EH (cell line): ENCODE measurements at regions not wholly inside any gene's neighbourhood (a gene's known extent, or its start where the extent isn't known, plus 50 kb on each side); places are given as distances from the start of the nearest gene placed in this dataset.

Experiments
- DNase-seq: peaks from one replicate; pipeline ENCODE4 v3.0.0-alpha.2; 2015; ENCODE audit warnings: low read depth

DNA sequence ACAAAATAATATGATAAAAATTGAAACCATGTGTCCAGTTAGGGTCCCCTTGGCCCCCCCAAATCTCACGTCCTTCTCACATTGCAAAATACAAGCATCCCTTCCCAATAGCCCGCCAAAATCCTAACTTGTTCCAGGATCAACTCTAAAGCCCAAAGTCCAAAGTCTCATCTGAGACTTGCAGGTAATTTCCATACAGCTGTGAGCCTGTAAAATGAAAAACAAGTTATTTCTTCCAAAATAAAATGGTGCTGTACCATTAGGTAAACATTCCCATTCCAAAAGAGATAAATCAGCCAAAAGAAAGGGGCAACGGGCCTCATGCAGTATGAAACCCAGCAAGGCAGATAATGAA lies 51.0 kb upstream of the COBL start:
- DNase-seq: no peak

DNA sequence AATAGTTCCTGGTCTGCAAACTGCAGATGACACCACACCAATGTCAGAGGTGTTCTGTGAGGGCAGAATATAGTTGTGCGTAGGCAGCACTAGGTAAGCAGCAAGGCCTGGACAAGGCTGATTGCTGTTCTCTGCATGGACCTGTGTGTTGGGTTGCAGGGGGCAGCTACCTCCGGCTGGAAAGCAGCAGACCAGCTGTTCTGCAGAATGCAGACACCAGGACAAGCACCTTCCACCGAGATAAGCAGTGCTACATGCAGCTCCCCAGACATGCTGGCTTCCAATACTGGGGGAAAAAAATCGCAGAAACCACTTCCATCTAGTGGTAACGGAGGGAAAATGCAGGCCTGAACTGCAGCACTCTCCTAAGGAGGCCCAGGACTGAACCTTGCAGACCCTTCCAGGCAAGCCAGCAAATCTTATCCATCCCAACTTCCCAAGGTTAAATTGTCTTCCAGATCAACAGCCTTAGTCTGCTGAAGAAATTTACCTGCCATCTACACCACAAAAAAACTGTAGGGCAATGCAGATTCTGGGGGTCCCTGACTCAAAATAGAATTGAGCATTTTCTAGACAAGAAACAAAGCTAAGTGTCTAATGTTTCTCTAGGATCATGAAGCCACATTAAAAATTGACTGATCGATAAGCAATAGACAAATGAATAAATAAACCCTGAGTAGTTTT lies 50.5 kb upstream of the COBL start:
- DNase-seq: no peak
